Common myeloid progenitor, CD34-positive (primary cell): ENCODE measurements at regions not wholly inside any gene's neighbourhood (a gene's known extent, or its start where the extent isn't known, plus 50 kb on each side); places are given as distances from the start of the nearest gene placed in this dataset.

ENCODE experiments used
- CTCF ChIA-PET: fragments of 350-600 bp; sonication (Branson Sonifier 250); formaldehyde crosslinking; loops from one replicate; lab custom pipeline; 2021; ENCODE audit warnings: antibody characterized with exemption; lab: Charles Lee
- POLR2A ChIA-PET: fragments of 350-600 bp; sonication (Branson Sonifier 250); formaldehyde crosslinking; loops from one replicate; lab custom pipeline; 2021; ENCODE audit warnings: antibody characterized with exemption; lab: Charles Lee
- DNase-seq, 3 donors: peaks; one replicate each; pipeline versions ENCODE4 v3.0.0 to v3.0.0-alpha.2; 2013
- H3K27ac ChIP-seq, 2 experiments: 1 replicate in 1 of 2; 2 replicates in 1 of 2; pipeline ENCODE4 v1.7.0; 2013; ENCODE audit warnings: inconsistent platforms in 2 of 2, low read length in 2 of 2, mild to moderate bottlenecking in 2 of 2, low read depth in 1 of 2, moderate library complexity in 1 of 2; ENCODE audit not compliant: severe bottlenecking in 2 of 2, insufficient read depth in 1 of 2, poor library complexity in 1 of 2
- H3K27me3 ChIP-seq, 5 experiments: replicated peaks in 2 of 5; 1 replicate in 3 of 5; 2 replicates in 2 of 5; pipeline versions ENCODE4 v1.6.1 to v1.7.0; 2013; ENCODE audit warnings: low read length in 4 of 5, mild to moderate bottlenecking in 2 of 5, moderate library complexity in 2 of 5, inconsistent platforms in 1 of 5; ENCODE audit not compliant: insufficient read depth in 5 of 5, control insufficient read depth in 4 of 5
- H3K36me3 ChIP-seq, 4 experiments: 1 replicate in 2 of 4; 2 replicates in 2 of 4; pipeline versions ENCODE4 v1.6.1 to v1.7.0; 2013; ENCODE audit warnings: low read length in 3 of 4, control low read depth in 1 of 4, mild to moderate bottlenecking in 1 of 4; ENCODE audit not compliant: control insufficient read depth in 4 of 4, insufficient read depth in 4 of 4
- H3K4me1 ChIP-seq, 4 experiments: 1 replicate in 3 of 4; 2 replicates in 1 of 4; pipeline versions ENCODE4 v1.6.1 to v1.7.1; 2013; ENCODE audit warnings: low read length in 3 of 4, mild to moderate bottlenecking in 3 of 4, control low read depth in 1 of 4, inconsistent platforms in 1 of 4, moderate library complexity in 1 of 4; ENCODE audit not compliant: control insufficient read depth in 4 of 4, insufficient read depth in 4 of 4; ENCODE audit errors: control extremely low read depth in 1 of 4
- H3K4me3 ChIP-seq, 7 experiments: 1 replicate in 4 of 7; 2 replicates in 3 of 7; pipeline versions ENCODE4 v1.5.1 to v1.7.0; 2013; ENCODE audit warnings: mild to moderate bottlenecking in 7 of 7, low read length in 6 of 7, moderate library complexity in 6 of 7, inconsistent platforms in 2 of 7, low read depth in 2 of 7, control low read depth in 1 of 7; ENCODE audit not compliant: insufficient read depth in 4 of 7, control insufficient read depth in 1 of 7; ENCODE audit errors: extremely low read depth in 1 of 7
- H3K9me3 ChIP-seq, 5 experiments: 1 replicate in 4 of 5; 2 replicates in 1 of 5; pipeline versions ENCODE4 v1.6.1 to v1.7.1; 2013; ENCODE audit warnings: low read length in 4 of 5, mild to moderate bottlenecking in 2 of 5, inconsistent platforms in 1 of 5, low read depth in 1 of 5, moderate library complexity in 1 of 5; ENCODE audit not compliant: control insufficient read depth in 4 of 5, insufficient read depth in 2 of 5; ENCODE audit errors: control extremely low read depth in 1 of 5
- WGBS: methylation state at CpG from one replicate; pipeline ENCODE4 v1.1.5; 2013; ENCODE audit not compliant: insufficient coverage; 5-methylcytosine and 5-hydroxymethylcytosine counted together

- no peak for DNase-seq
- CTCF ChIA-PET, result no interaction called here
- POLR2A ChIA-PET, result no interaction called here
Observed at GRCh38 chr5:53399926-53400697, 80.3 kb upstream of the FST start.

GRCh38 chr5:53403291-53403690, 77.1 kb upstream of the FST start:
- DNase-seq, result no peak
- 100% methylated on average over 1 of the region's 3 CpGs for WGBS
- H3K4me1 ChIP-seq, result no peaks in the 10 kb centered on the region
- H3K4me3 ChIP-seq, result no peak overlapping the region
- no peaks in the 10 kb centered on the region for H3K36me3 ChIP-seq
- H3K9me3 ChIP-seq, result no peaks in the 10 kb centered on the region
- CTCF ChIA-PET, result no interaction called here
- POLR2A ChIA-PET, result no interaction called here
- no peaks in the 10 kb centered on the region for H3K27me3 ChIP-seq
- H3K27ac ChIP-seq, result no peak overlapping the region

More at GRCh38 chr5:53399926-53400697, 80.3 kb upstream of the FST start:
- Histone ChIP-seq H3K27me3 (no peaks in the 10 kb centered on the region), H3K4me3 (no peak overlapping the region), H3K27ac (no peak overlapping the region), H3K9me3 (no peaks in the 10 kb centered on the region), H3K36me3 (no peaks in the 10 kb centered on the region), H3K4me1 (no peaks in the 10 kb centered on the region)
- WGBS, result 100% methylated on average over 2 of the region's 2 CpGs

GRCh38 chr5:53403758-53404157, 76.7 kb upstream of the FST start:
- no peak for DNase-seq
- Histone ChIP-seq H3K4me3 (no peak overlapping the region), H3K9me3 (no peaks in the 10 kb centered on the region), H3K4me1 (no peaks in the 10 kb centered on the region), H3K36me3 (no peaks in the 10 kb centered on the region), H3K27me3 (no peaks in the 10 kb centered on the region), H3K27ac (no peak overlapping the region)
- POLR2A ChIA-PET, result no interaction called here
- CTCF ChIA-PET, result no interaction called here
- 100% methylated on average over 1 of the region's 2 CpGs for WGBS

- H3K36me3 ChIP-seq, result no peaks in the 10 kb centered on the region
- no peak overlapping the region for H3K27ac ChIP-seq
- ChIA-PET CTCF (no interaction called here), POLR2A (no interaction called here)
- no peak for DNase-seq
- 100% methylated on average over 1 of the region's 1 CpG for WGBS
- no peaks in the 10 kb centered on the region for H3K4me1 ChIP-seq
- no peak overlapping the region for H3K4me3 ChIP-seq
- H3K9me3 ChIP-seq, result peaks cover 0 to 2% (median 0%) of the 10 kb centered on the region in 5 experiments
- H3K27me3 ChIP-seq, result no peaks in the 10 kb centered on the region
Observed at GRCh38 chr5:53405396-53405795, 75.0 kb upstream of the FST start.

- no peak for DNase-seq
- Histone ChIP-seq H3K36me3 (no peaks in the 10 kb centered on the region), H3K27ac (no peak overlapping the region), H3K27me3 (no peaks in the 10 kb centered on the region), H3K4me3 (no peak overlapping the region), H3K4me1 (no peaks in the 10 kb centered on the region), H3K9me3 (peaks cover 0 to 2% (median 0%) of the 10 kb centered on the region in 5 experiments)
- 100% methylated on average over 2 of the region's 4 CpGs for WGBS
- ChIA-PET CTCF (interaction anchor here (0.6 to 0.7 kb wide), 2 partner anchors 710 to 1503 kb away, joined by 3 read pairs; no protein-coding TSS in a partner anchor), POLR2A (no interaction called here)
Observed at GRCh38 chr5:53406630-53407316, 73.7 kb upstream of the FST start.

- no peaks in the 10 kb centered on the region for H3K36me3 ChIP-seq
- ChIA-PET POLR2A (no interaction called here), CTCF (interaction anchor here (0.6 kb wide), 1 partner anchor 1504 kb away, joined by 3 read pairs; no protein-coding TSS in a partner anchor)
- H3K27ac ChIP-seq, result no peak overlapping the region
- no peak for DNase-seq
- no peaks in the 10 kb centered on the region for H3K4me1 ChIP-seq
- H3K27me3 ChIP-seq, result no peaks in the 10 kb centered on the region
- no CpG with 5 or more reads among the region's 1 CpG for WGBS
- H3K9me3 ChIP-seq, result peaks cover 0 to 2% (median 0%) of the 10 kb centered on the region in 5 experiments
- no peak overlapping the region for H3K4me3 ChIP-seq
Observed at GRCh38 chr5:53407373-53407772, 73.1 kb upstream of the FST start.

- WGBS, result no CpG with 5 or more reads among the region's 1 CpG
- Histone ChIP-seq H3K9me3 (peaks cover 0 to 3% (median 1%) of the 10 kb centered on the region in 5 experiments), H3K27me3 (no peaks in the 10 kb centered on the region), H3K4me3 (peak overlapping the region in 1 of 7 experiments; percentile 2), H3K27ac (no peak overlapping the region), H3K36me3 (no peaks in the 10 kb centered on the region), H3K4me1 (no peaks in the 10 kb centered on the region)
- DNase-seq, result no peak
- CTCF ChIA-PET, result no interaction called here
- POLR2A ChIA-PET, result no interaction called here
Observed at GRCh38 chr5:53411388-53411787, 69.0 kb upstream of the FST start.
